Activated naive CD4-positive, alpha-beta T cell treated with anti-CD3 and anti-CD28 coated beads, Interleukin-2, amount 50 U/mL, for 72 hours (primary cell): ENCODE measurements at regions not wholly inside any gene's neighbourhood (a gene's known extent, or its start where the extent isn't known, plus 50 kb on each side); places are given as distances from the start of the nearest gene placed in this dataset.

ENCODE experiments used
- ATAC-seq, 2 donors: fragments of 150-1000 bp; cut with Tn5 transposase; 2 replicates each; pipeline ENCODE4 v1.10.0; 2021; ENCODE audit warnings: mild to moderate bottlenecking in 2 of 2, moderate library complexity in 2 of 2
- DNase-seq, 2 donors: peaks; one replicate each; pipeline ENCODE4 v3.0.0; 2021 to 2022; ENCODE audit warnings: low spot score in 2 of 2
- H3K27ac Mint-ChIP-seq, 2 donors: one replicate each; pipeline ENCODE4 v1.8.0; 2022; ENCODE audit warnings: mild to moderate bottlenecking in 2 of 2, mixed read lengths in 2 of 2
- H3K36me3 Mint-ChIP-seq, 2 donors: one replicate each; pipeline ENCODE4 v1.8.0; 2022; ENCODE audit warnings: mixed read lengths in 2 of 2
- H3K9me3 Mint-ChIP-seq, 2 donors: one replicate each; pipeline ENCODE4 v1.8.0; 2022; ENCODE audit warnings: mixed read lengths in 2 of 2

- no peaks in the 10 kb centered on the region for H3K9me3 Mint-ChIP-seq
- peak; percentile 56 to 88 for ATAC-seq
Observed at GRCh38 chr17:31596382-31597323, 205.2 kb downstream of the RAB11FIP4 start.

GRCh38 chr17:31595666-31596381 lies 204.3 kb downstream of the RAB11FIP4 start:
- no peak for ATAC-seq
- no peak for DNase-seq
- Mint-ChIP-seq H3K36me3 (no peaks in the 10 kb centered on the region), H3K9me3 (no peaks in the 10 kb centered on the region), H3K27ac (no peak overlapping the region)

More at GRCh38 chr17:31596382-31597323, 205.2 kb downstream of the RAB11FIP4 start:
- Mint-ChIP-seq H3K27ac (peak overlapping the region in 1 of 2 donors; percentile 42), H3K36me3 (no peaks in the 10 kb centered on the region)
- no peak for DNase-seq

GRCh38 chr17:31595076-31595475 lies 203.6 kb downstream of the RAB11FIP4 start:
- ATAC-seq (no peak), DNase-seq (no peak)
- Mint-ChIP-seq H3K36me3 (no peaks in the 10 kb centered on the region), H3K27ac (no peak overlapping the region), H3K9me3 (no peaks in the 10 kb centered on the region)

- Mint-ChIP-seq H3K27ac (no peak overlapping the region), H3K9me3 (no peaks in the 10 kb centered on the region), H3K36me3 (no peaks in the 10 kb centered on the region)
- DNase-seq (no peak), ATAC-seq (no peak)
Observed at GRCh38 chr17:31594416-31594815, 202.9 kb downstream of the RAB11FIP4 start.

- no peak for DNase-seq
- ATAC-seq, result no peak
- no peak overlapping the region for H3K27ac Mint-ChIP-seq
- H3K9me3 Mint-ChIP-seq, result no peaks in the 10 kb centered on the region
- H3K36me3 Mint-ChIP-seq, result no peaks in the 10 kb centered on the region
Observed at GRCh38 chr17:31593806-31594205, 202.3 kb downstream of the RAB11FIP4 start.

GRCh38 chr17:31591924-31592323 lies 200.4 kb downstream of the RAB11FIP4 start:
- Mint-ChIP-seq H3K36me3 (no peaks in the 10 kb centered on the region), H3K9me3 (no peaks in the 10 kb centered on the region), H3K27ac (no peak overlapping the region)
- DNase-seq (no peak), ATAC-seq (no peak)

- ATAC-seq (no peak), DNase-seq (no peak)
- no peaks in the 10 kb centered on the region for H3K9me3 Mint-ChIP-seq
- no peak overlapping the region for H3K27ac Mint-ChIP-seq
- H3K36me3 Mint-ChIP-seq, result no peaks in the 10 kb centered on the region
Observed at GRCh38 chr17:31588512-31588911, 197.0 kb downstream of the RAB11FIP4 start.

GRCh38 chr17:31588034-31588433 lies 196.6 kb downstream of the RAB11FIP4 start:
- H3K36me3 Mint-ChIP-seq, result no peaks in the 10 kb centered on the region
- DNase-seq (no peak), ATAC-seq (no peak)
- no peak overlapping the region for H3K27ac Mint-ChIP-seq
- H3K9me3 Mint-ChIP-seq, result no peaks in the 10 kb centered on the region
